ENCODE measurements at regions not wholly inside any gene's neighbourhood (a gene's known extent, or its start where the extent isn't known, plus 50 kb on each side); places are given as distances from the start of the nearest gene placed in this dataset.

DNA sequence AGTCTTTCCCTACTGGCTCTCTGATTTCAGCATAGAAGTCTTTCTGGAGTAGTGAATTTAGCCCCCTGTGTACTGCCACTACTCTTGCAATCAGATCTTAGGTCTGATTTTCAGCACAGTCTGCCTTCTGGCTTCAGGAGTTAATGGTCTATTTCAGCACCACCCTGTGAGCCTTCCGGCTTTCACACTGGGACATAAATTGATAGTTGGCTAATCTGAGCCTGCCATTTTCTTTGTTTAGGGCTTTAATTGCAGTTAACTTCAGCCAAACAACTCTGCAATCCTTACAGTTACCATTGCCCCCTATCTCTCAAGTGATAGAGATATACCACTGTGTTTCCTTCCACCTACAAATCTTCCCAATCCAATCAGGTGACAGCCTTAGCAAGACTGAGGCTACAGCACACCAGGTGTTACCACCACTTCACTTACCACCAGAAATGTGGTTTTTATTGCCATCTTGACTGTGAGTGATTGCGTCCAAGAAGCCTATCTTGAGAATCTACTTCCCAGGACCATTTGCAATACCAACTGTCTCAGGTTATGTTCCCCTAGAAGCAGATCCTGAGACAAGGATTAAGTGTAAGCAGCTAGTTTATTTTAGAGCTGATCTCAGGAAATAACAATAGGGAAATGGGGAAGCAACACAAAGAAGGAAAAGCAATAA, 51.9 kb upstream of the NEK6 start:
- Mint-ChIP-seq H3K27me3 (ENCODE audit: unreplicated experiment) (peaks cover 36% of the 10 kb centered on the region), H3K9me3 (ENCODE audit: unreplicated experiment) (no peaks in the 10 kb centered on the region)

DNA sequence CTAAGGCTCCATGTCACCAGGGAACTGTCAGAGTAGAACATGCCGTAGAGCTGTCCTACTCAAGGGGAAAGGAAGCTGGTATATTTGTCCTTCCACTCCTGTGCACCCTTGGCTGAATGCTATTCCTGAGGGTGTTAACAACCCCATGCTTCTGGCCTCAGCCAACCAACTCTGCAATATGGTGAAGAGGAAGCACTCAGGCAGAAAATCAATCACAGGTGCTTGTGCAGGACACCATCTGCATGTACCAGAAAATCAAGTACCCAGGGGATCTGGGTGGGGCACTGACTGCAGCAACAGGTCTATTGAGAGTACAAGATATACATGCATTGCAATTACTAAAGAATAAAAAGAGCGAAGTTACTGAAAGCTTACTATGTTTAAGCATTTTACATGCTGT, 51.4 kb upstream of the NEK6 start:
- Mint-ChIP-seq H3K9me3 (ENCODE audit: unreplicated experiment) (no peaks in the 10 kb centered on the region), H3K4me3 (ENCODE audit: unreplicated experiment) (no peak overlapping the region), H3K27ac (ENCODE audit: unreplicated experiment) (no peak overlapping the region), H3K4me1 (ENCODE audit: unreplicated experiment) (no peaks in the 10 kb centered on the region), H3K36me3 (ENCODE audit: unreplicated experiment) (no peaks in the 10 kb centered on the region), H3K27me3 (ENCODE audit: unreplicated experiment) (peaks cover 36% of the 10 kb centered on the region)
- TF ChIP-seq, protein P1, sequence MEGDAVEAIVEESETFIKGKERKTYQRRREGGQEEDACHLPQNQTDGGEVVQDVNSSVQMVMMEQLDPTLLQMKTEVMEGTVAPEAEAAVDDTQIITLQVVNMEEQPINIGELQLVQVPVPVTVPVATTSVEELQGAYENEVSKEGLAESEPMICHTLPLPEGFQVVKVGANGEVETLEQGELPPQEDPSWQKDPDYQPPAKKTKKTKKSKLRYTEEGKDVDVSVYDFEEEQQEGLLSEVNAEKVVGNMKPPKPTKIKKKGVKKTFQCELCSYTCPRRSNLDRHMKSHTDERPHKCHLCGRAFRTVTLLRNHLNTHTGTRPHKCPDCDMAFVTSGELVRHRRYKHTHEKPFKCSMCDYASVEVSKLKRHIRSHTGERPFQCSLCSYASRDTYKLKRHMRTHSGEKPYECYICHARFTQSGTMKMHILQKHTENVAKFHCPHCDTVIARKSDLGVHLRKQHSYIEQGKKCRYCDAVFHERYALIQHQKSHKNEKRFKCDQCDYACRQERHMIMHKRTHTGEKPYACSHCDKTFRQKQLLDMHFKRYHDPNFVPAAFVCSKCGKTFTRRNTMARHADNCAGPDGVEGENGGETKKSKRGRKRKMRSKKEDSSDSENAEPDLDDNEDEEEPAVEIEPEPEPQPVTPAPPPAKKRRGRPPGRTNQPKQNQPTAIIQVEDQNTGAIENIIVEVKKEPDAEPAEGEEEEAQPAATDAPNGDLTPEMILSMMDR (IDR thresholded peaks at IDR 0.05) = no peak
- DNase-seq (ENCODE audit: extremely low spot score, unreplicated experiment) = no peak

More for the DNA sequence above, 51.9 kb upstream of the NEK6 start:
- H3K27ac Mint-ChIP-seq (ENCODE audit: unreplicated experiment) = no peak overlapping the region
- H3K36me3 Mint-ChIP-seq (ENCODE audit: unreplicated experiment) = no peaks in the 10 kb centered on the region
- DNase-seq (ENCODE audit: extremely low spot score, unreplicated experiment) = no peak
- TF ChIP-seq, protein P1 (IDR thresholded peaks at IDR 0.05) = no peak
- H3K4me1 Mint-ChIP-seq (ENCODE audit: unreplicated experiment) = no peaks in the 10 kb centered on the region
- no peak overlapping the region for H3K4me3 Mint-ChIP-seq (ENCODE audit: unreplicated experiment)

Data from osteocyte (in vitro differentiated cells).